K562 (cell line): ENCODE measurements at regions not wholly inside any gene's neighbourhood (a gene's known extent, or its start where the extent isn't known, plus 50 kb on each side); places are given as distances from the start of the nearest gene placed in this dataset.

Source experiments
- ATAC-seq: fragments of 200-7000 bp; cut with Tn5 transposase; 3 replicates; pipeline ENCODE4 v1.9.1; 2020; ENCODE audit warnings: moderate library complexity
- BruUV-seq: library from RNA; stranded (reverse); fragments of 400-500 nt; replicated peaks from 2 replicates; lab custom pipeline; 2021; lab: Mats Ljungman, UMichigan
- CTCF ChIA-PET: fragments of 300-600 bp; formaldehyde crosslinking; extraction: SDS; loops from one replicate; lab custom pipeline; 2021; ENCODE audit warnings: low intra/inter-chr PET ratio; lab: Yijun Ruan, JAX
- POLR2A ChIA-PET: fragments of 300-600, 350-650 bp; sonication (Branson Sonifier 250); formaldehyde crosslinking; extraction: SDS; loops from one replicate; lab custom pipeline; 2021; ENCODE audit warnings: antibody characterized with exemption, inconsistent platforms; lab: Yijun Ruan, JAX
- DNase-seq, 4 experiments: peaks; one replicate each; pipeline versions ENCODE4 v3.0.0 to v3.0.0-alpha.2; 2011 to 2018; ENCODE audit warnings: low spot score in 3 of 4, mixed read lengths in 3 of 4; ENCODE audit errors: extremely low read depth in 1 of 4
- FAIRE-seq: peaks from 2 replicates; lab custom pipeline; 2011; peaks lifted over from hg19 to GRCh38; lab: Jason Lieb, UNC
- H2AFZ ChIP-seq: 2 replicates; pipeline ENCODE4 v1.6.0; 2011; ENCODE audit warnings: low read depth, low read length, control low read depth, inconsistent platforms
- H3K27ac ChIP-seq: fragments of 200-600 bp; 3 replicates; pipeline ENCODE4 v1.8.0; 2011; ENCODE audit warnings: low read depth, mild to moderate bottlenecking, control low read depth, inconsistent platforms, low read length, moderate library complexity, mixed read lengths; ENCODE audit errors: extremely low read depth
- H3K27me3 ChIP-seq, 2 experiments: fragments of 300-600 bp in 1 of 2; 2 replicates in 1 of 2; 3 replicates in 1 of 2; pipeline versions ENCODE4 v1.6.0 to v1.8.0; 2011; ENCODE audit warnings: inconsistent platforms in 2 of 2, low read length in 2 of 2, mild to moderate bottlenecking in 1 of 2, mixed read lengths in 1 of 2, moderate library complexity in 1 of 2; ENCODE audit not compliant: control insufficient read depth in 2 of 2, insufficient read depth in 2 of 2
- H3K36me3 ChIP-seq: fragments of 300-600 bp; 3 replicates; pipeline ENCODE4 v1.8.0; 2011; ENCODE audit warnings: mild to moderate bottlenecking, low read length, inconsistent platforms; ENCODE audit not compliant: control insufficient read depth, insufficient read depth
- H3K4me1 ChIP-seq, 2 experiments: fragments of 200-600 bp in 1 of 2; replicated peaks in 1 of 2; 2 replicates in 1 of 2; 3 replicates in 1 of 2; pipeline versions ENCODE4 v1.5.1 to v1.8.0; 2011; ENCODE audit warnings: inconsistent platforms in 2 of 2, low read length in 2 of 2, mild to moderate bottlenecking in 1 of 2, mixed read lengths in 1 of 2, moderate library complexity in 1 of 2; ENCODE audit not compliant: control insufficient read depth in 2 of 2, insufficient read depth in 2 of 2
- H3K4me2 ChIP-seq: 2 replicates; pipeline ENCODE4 v1.6.1; 2011; ENCODE audit warnings: low read length, control low read depth, inconsistent platforms, mixed read lengths; ENCODE audit not compliant: insufficient read depth
- H3K4me3 ChIP-seq: fragments of 200-600 bp; sonication (generic), shearing (Covaris generic); 2 replicates; pipeline ENCODE4 v1.5.1; 2016; ENCODE audit warnings: control low read depth, inconsistent platforms
- H3K79me2 ChIP-seq: fragments of 200-600 bp; 3 replicates; pipeline ENCODE4 v1.8.0; 2011; ENCODE audit warnings: low read length, inconsistent platforms; ENCODE audit not compliant: control insufficient read depth, insufficient read depth
- H3K9ac ChIP-seq, 2 experiments: 2 replicates each; pipeline versions ENCODE4 v1.6.0 to v1.6.1; 2011; ENCODE audit warnings: low read depth in 2 of 2, low read length in 2 of 2, control low read depth in 1 of 2, inconsistent platforms in 1 of 2, mild to moderate bottlenecking in 1 of 2, mixed read lengths in 1 of 2; ENCODE audit not compliant: insufficient read depth in 1 of 2
- H3K9me1 ChIP-seq: one replicate; pipeline ENCODE4 v1.6.0; 2011; ENCODE audit warnings: inconsistent platforms, mild to moderate bottlenecking, low read length, moderate library complexity; ENCODE audit not compliant: control insufficient read depth, insufficient read depth
- H3K9me3 ChIP-seq: replicated peaks from 2 replicates; pipeline ENCODE4 v1.5.1; 2011; ENCODE audit warnings: low read depth, low read length, inconsistent platforms; ENCODE audit not compliant: control insufficient read depth, insufficient read depth
- H4K20me1 ChIP-seq: replicated peaks from 2 replicates; pipeline ENCODE4 v1.6.1; 2011; ENCODE audit warnings: low read length, inconsistent platforms, mixed read lengths; ENCODE audit not compliant: control insufficient read depth, insufficient read depth
- CCAR2 ChIP-seq: fragments of 200-400 bp; formaldehyde crosslinking; IDR thresholded peaks from 2 replicates; pipeline ENCODE4 v1.6.1; 2017; ENCODE audit warnings: mild to moderate bottlenecking, low read depth, low read length
- CEBPB ChIP-seq: fragments of 450-650 bp; IDR thresholded peaks from 2 replicates; pipeline ENCODE4 v1.6.1; 2016; ENCODE audit warnings: missing genetic modification characterization, missing compliant biosample characterization
- CSDE1 ChIP-seq, 2 experiments: fragments of 450-650 bp; IDR thresholded peaks; 2 replicates each; pipeline ENCODE4 v1.6.1; 2016; ENCODE audit warnings: mild to moderate bottlenecking in 1 of 2
- ETV5 ChIP-seq: sonication (generic); formaldehyde crosslinking; IDR thresholded peaks from 2 replicates; pipeline ENCODE4 v1.4.0; 2020; ENCODE audit warnings: low read depth, mild to moderate bottlenecking, missing genetic modification reagents
- HMG20A ChIP-seq: fragments of 450-650 bp; formaldehyde crosslinking; conservative IDR thresholded peaks from 2 replicates; pipeline ENCODE4 v1.4.0; 2020; ENCODE audit warnings: mild to moderate bottlenecking, mixed read lengths
- MAFF ChIP-seq: IDR thresholded peaks from 2 replicates; pipeline ENCODE4 v1.6.1; 2012; ENCODE audit warnings: low read length, improper control_type of control experiment
- MNT ChIP-seq, 2 experiments: fragments of 450-650 bp; conservative IDR thresholded peaks; 2 replicates each; pipeline ENCODE4 v1.6.1; 2017; ENCODE audit warnings: mild to moderate bottlenecking in 2 of 2, moderate library complexity in 2 of 2
- RUNX1 ChIP-seq: sonication (generic); IDR thresholded peaks from 2 replicates; pipeline ENCODE4 v1.6.1; 2016; ENCODE audit warnings: antibody characterized with exemption, low read depth
- TAF7 ChIP-seq: fragments of 450-650 bp; IDR thresholded peaks from 2 replicates; pipeline ENCODE4 v1.6.1; 2016; ENCODE audit warnings: missing genetic modification characterization, missing compliant biosample characterization
- U2AF1 ChIP-seq: fragments of 200-400 bp; formaldehyde crosslinking; optimal IDR thresholded peaks from 2 replicates; pipeline ENCODE3; 2017; ENCODE audit warnings: mild to moderate bottlenecking, low read depth, low read length, moderate library complexity
- XRCC3 ChIP-seq: fragments of 450-650 bp; IDR thresholded peaks from 2 replicates; pipeline ENCODE4 v1.6.1; 2017; ENCODE audit warnings: mild to moderate bottlenecking, moderate library complexity
- ZBTB1 ChIP-seq: sonication (generic); formaldehyde crosslinking; IDR thresholded peaks from 2 replicates; pipeline ENCODE4 v1.8.1; 2023; ENCODE audit warnings: missing genetic modification reagents, low read depth, mild to moderate bottlenecking, borderline replicate concordance
- ZBTB17 ChIP-seq: fragments of 450-650 bp; formaldehyde crosslinking; IDR thresholded peaks from 2 replicates; pipeline ENCODE4 v1.4.0; 2020; ENCODE audit warnings: mild to moderate bottlenecking
- ZNF699 ChIP-seq: fragments of 250-450 bp; sonication (Bioruptor Pico); IDR thresholded peaks from 2 replicates; pipeline ENCODE4 v1.8.0; 2021; ENCODE audit warnings: mild to moderate bottlenecking, moderate library complexity; ENCODE audit not compliant: insufficient replicate concordance
- WGBS: fragments of 100-300 bp; shearing (Covaris generic); methylation state at CpG from one replicate; pipeline ENCODE4 v1.1.6; 2016; ENCODE audit warnings: low coverage, mixed read lengths; ENCODE audit not compliant: insufficient coverage; ENCODE audit errors: missing lambda C conversion rate; 5-methylcytosine and 5-hydroxymethylcytosine counted together
- in situ Hi-C: fragments of 300-500 bp; cut with MboI; formaldehyde crosslinking; loops from 4 replicates; pipeline ENCODE4 v1.15.0; 2018; ENCODE audit warnings: inconsistent platforms, mixed read lengths
- intact Hi-C: fragments of 100-400 bp; cut with micrococcal nuclease; formaldehyde crosslinking; loops from 2 replicates; pipeline ENCODE4 v1.14.2; 2022
- TF ChIP-seq, protein P1 (sequence below): sonication (generic); formaldehyde crosslinking; IDR thresholded peaks from 2 replicates; pipeline ENCODE4 v1.9.0; 2022; ENCODE audit warnings: mild to moderate bottlenecking, missing genetic modification reagents
- TF ChIP-seq, protein P2 (sequence below): fragments of 150-350 bp; conservative IDR thresholded peaks from 2 replicates; pipeline ENCODE4 v1.6.1; 2014; ENCODE audit warnings: low read length
- TF ChIP-seq, protein P3 (sequence below): fragments of 250-450 bp; sonication (Bioruptor Pico); IDR thresholded peaks from 2 replicates; pipeline ENCODE4 v1.5.0; 2020; ENCODE audit warnings: mild to moderate bottlenecking

GRCh38 chr3:112755845-112756613 is 90.6 kb downstream of the CD200R1L start:
- BruUV-seq: no TSS peak
- DNase-seq: no peak
- CTCF ChIA-PET: interaction anchor here (0.6 kb wide), 1 partner anchor 73 kb away, joined by 3 read pairs; no protein-coding TSS in a partner anchor
- TF ChIP-seq ZBTB17 (CRISPR knock-in tag) (no peak), RUNX1 (no peak), ZNF699 (CRISPR knock-in tag) (no peak), HMG20A (CRISPR knock-in tag) (no peak), U2AF1 (no peak), CSDE1 (IDR thresholded peaks at IDR 0.05) (no peak), ETV5 (CRISPR knock-in tag) (no peak), CEBPB (tag) (no peak), MNT (conservative IDR thresholded peaks at IDR 0.05) (no peak), ZBTB1 (CRISPR knock-in tag) (no peak), MAFF (no peak), CCAR2 (no peak), TAF7 (tag) (no peak), XRCC3 (no peak)
- TF ChIP-seq, protein P1, sequence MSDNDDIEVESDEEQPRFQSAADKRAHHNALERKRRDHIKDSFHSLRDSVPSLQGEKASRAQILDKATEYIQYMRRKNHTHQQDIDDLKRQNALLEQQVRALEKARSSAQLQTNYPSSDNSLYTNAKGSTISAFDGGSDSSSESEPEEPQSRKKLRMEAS (CRISPR knock-in tag): no peak
- TF ChIP-seq, protein P2, sequence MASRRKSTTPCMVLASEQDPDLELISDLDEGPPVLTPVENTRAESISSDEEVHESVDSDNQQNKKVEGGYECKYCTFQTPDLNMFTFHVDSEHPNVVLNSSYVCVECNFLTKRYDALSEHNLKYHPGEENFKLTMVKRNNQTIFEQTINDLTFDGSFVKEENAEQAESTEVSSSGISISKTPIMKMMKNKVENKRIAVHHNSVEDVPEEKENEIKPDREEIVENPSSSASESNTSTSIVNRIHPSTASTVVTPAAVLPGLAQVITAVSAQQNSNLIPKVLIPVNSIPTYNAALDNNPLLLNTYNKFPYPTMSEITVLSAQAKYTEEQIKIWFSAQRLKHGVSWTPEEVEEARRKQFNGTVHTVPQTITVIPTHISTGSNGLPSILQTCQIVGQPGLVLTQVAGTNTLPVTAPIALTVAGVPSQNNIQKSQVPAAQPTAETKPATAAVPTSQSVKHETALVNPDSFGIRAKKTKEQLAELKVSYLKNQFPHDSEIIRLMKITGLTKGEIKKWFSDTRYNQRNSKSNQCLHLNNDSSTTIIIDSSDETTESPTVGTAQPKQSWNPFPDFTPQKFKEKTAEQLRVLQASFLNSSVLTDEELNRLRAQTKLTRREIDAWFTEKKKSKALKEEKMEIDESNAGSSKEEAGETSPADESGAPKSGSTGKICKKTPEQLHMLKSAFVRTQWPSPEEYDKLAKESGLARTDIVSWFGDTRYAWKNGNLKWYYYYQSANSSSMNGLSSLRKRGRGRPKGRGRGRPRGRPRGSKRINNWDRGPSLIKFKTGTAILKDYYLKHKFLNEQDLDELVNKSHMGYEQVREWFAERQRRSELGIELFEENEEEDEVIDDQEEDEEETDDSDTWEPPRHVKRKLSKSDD: no peak
- TF ChIP-seq, protein P3, sequence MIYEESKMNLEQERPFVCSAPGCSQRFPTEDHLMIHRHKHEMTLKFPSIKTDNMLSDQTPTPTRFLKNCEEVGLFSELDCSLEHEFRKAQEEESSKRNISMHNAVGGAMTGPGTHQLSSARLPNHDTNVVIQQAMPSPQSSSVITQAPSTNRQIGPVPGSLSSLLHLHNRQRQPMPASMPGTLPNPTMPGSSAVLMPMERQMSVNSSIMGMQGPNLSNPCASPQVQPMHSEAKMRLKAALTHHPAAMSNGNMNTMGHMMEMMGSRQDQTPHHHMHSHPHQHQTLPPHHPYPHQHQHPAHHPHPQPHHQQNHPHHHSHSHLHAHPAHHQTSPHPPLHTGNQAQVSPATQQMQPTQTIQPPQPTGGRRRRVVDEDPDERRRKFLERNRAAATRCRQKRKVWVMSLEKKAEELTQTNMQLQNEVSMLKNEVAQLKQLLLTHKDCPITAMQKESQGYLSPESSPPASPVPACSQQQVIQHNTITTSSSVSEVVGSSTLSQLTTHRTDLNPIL: no peak
- TF ChIP-seq, all 486 proteins: peak for 0
- POLR2A ChIA-PET: no interaction called here
- WGBS: 47% methylated on average over 4 of the region's 4 CpGs
- H3K9me1 ChIP-seq: no peaks in the 10 kb centered on the region
- H3K4me1 ChIP-seq: peaks cover 3 to 8% of the 10 kb centered on the region in 2 experiments; a peak in 2 of 5 replicates
- no peaks in the 10 kb centered on the region; the same call in 2 of the 3 replicates for H3K79me2 ChIP-seq
- intact Hi-C loops (no loop called here), in situ Hi-C loops (no loop called here)
- no peak overlapping the region for H2AFZ ChIP-seq
- ATAC-seq (no peak), FAIRE-seq (no peak)
- H3K4me2 ChIP-seq: no peak overlapping the region
- no peak overlapping the region for H3K4me3 ChIP-seq
- no peaks in the 10 kb centered on the region for H4K20me1 ChIP-seq
- no peak overlapping the region for H3K27ac ChIP-seq
- H3K9me3 ChIP-seq: no peaks in the 10 kb centered on the region
- H3K27me3 ChIP-seq: no peaks in the 10 kb centered on the region
- no peaks in the 10 kb centered on the region for H3K36me3 ChIP-seq
- H3K9ac ChIP-seq: no peak overlapping the region
